ENCODE measurements at regions not wholly inside any gene's neighbourhood (a gene's known extent, or its start where the extent isn't known, plus 50 kb on each side); places are given as distances from the start of the nearest gene placed in this dataset.

DNA sequence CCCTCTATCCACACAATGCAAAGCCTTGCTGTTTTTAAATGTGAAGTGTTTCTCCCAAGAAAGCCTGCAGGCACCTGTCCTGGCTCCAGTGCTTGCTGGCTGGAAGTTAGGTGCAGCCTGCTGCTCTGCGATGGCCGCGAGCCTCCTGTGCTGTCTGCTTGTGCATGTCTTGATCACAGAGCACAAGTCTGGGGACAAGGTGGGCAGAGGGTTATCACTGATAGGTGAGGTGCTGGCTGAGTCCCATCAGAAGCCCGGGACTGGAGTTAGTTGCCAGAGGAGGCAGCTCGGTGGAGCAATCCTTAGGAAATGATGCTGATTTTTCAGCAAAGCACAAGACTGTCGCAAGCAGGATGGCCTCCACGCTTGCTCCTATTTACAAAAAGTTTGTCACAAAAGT, 137.8 kb upstream of the AJAP1 start:
- no peaks in the 10 kb centered on the region for H4K20me1 ChIP-seq (ENCODE audit: control insufficient read depth, insufficient read depth, low read depth, low read length)
- H3K4me3 ChIP-seq (ENCODE audit: low read length) = no peak overlapping the region
- no peaks in the 10 kb centered on the region for H3K27me3 ChIP-seq (ENCODE audit: control insufficient read depth, low read length)
- no peaks in the 10 kb centered on the region for H3K9me2 ChIP-seq (replicated peaks; ENCODE audit: control insufficient read depth, low read length)
- no peaks in the 10 kb centered on the region for H3F3A ChIP-seq (ENCODE audit: control insufficient read depth, insufficient read depth)
- TF ChIP-seq, protein P1, sequence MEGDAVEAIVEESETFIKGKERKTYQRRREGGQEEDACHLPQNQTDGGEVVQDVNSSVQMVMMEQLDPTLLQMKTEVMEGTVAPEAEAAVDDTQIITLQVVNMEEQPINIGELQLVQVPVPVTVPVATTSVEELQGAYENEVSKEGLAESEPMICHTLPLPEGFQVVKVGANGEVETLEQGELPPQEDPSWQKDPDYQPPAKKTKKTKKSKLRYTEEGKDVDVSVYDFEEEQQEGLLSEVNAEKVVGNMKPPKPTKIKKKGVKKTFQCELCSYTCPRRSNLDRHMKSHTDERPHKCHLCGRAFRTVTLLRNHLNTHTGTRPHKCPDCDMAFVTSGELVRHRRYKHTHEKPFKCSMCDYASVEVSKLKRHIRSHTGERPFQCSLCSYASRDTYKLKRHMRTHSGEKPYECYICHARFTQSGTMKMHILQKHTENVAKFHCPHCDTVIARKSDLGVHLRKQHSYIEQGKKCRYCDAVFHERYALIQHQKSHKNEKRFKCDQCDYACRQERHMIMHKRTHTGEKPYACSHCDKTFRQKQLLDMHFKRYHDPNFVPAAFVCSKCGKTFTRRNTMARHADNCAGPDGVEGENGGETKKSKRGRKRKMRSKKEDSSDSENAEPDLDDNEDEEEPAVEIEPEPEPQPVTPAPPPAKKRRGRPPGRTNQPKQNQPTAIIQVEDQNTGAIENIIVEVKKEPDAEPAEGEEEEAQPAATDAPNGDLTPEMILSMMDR (IDR thresholded peaks at IDR 0.05; ENCODE audit: low read depth, low read length, poor library complexity, severe bottlenecking) = no peak
- no peak for TF ChIP-seq EZH2phosphoT487 (IDR thresholded peaks at IDR 0.05; ENCODE audit: borderline replicate concordance, low read length)
- H3K79me2 ChIP-seq (ENCODE audit: control insufficient read depth, low read length) = no peaks in the 10 kb centered on the region
- no peaks in the 10 kb centered on the region for H3K9me3 ChIP-seq (ENCODE audit: control insufficient read depth, insufficient read depth, low read length)
- no peak overlapping the region for H3K27ac ChIP-seq (ENCODE audit: low read depth, low read length)
- no peak overlapping the region for H3K4me2 ChIP-seq (ENCODE audit: low read length)
- no peaks in the 10 kb centered on the region for H3K4me1 ChIP-seq (ENCODE audit: control insufficient read depth, low read length)
- no peaks in the 10 kb centered on the region for H3K36me3 ChIP-seq (ENCODE audit: control insufficient read depth, low read length)

- Histone ChIP-seq H3K9me2 (replicated peaks; ENCODE audit: control insufficient read depth, low read length) (no peaks in the 10 kb centered on the region), H3K79me2 (ENCODE audit: control insufficient read depth, low read length) (no peaks in the 10 kb centered on the region), H3K36me3 (ENCODE audit: control insufficient read depth, low read length) (no peaks in the 10 kb centered on the region), H3K4me3 (ENCODE audit: low read length) (no peak overlapping the region), H3K4me2 (ENCODE audit: low read length) (no peak overlapping the region), H3K4me1 (ENCODE audit: control insufficient read depth, low read length) (no peaks in the 10 kb centered on the region), H3F3A (ENCODE audit: control insufficient read depth, insufficient read depth) (no peaks in the 10 kb centered on the region), H3K9me3 (ENCODE audit: control insufficient read depth, insufficient read depth, low read length) (no peaks in the 10 kb centered on the region), H4K20me1 (ENCODE audit: control insufficient read depth, insufficient read depth, low read depth, low read length) (no peaks in the 10 kb centered on the region), H3K27ac (ENCODE audit: low read depth, low read length) (no peak overlapping the region), H3K27me3 (ENCODE audit: control insufficient read depth, low read length) (no peaks in the 10 kb centered on the region)
- TF ChIP-seq EZH2phosphoT487 (IDR thresholded peaks at IDR 0.05; ENCODE audit: borderline replicate concordance, low read length) = no peak
- TF ChIP-seq, protein P1 (IDR thresholded peaks at IDR 0.05; ENCODE audit: low read depth, low read length, poor library complexity, severe bottlenecking) = no peak
These were observed 137.0 kb upstream of the AJAP1 start for GRCh38 chr1:4517186-4517954.

GRCh38 chr1:4518621-4519020, 135.8 kb upstream of the AJAP1 start:
- TF ChIP-seq EZH2phosphoT487 (IDR thresholded peaks at IDR 0.05; ENCODE audit: borderline replicate concordance, low read length) = no peak
- TF ChIP-seq, protein P1 (IDR thresholded peaks at IDR 0.05; ENCODE audit: low read depth, low read length, poor library complexity, severe bottlenecking) = no peak
- no peaks in the 10 kb centered on the region for H4K20me1 ChIP-seq (ENCODE audit: control insufficient read depth, insufficient read depth, low read depth, low read length)
- H3K4me2 ChIP-seq (ENCODE audit: low read length) = no peak overlapping the region
- H3K4me3 ChIP-seq (ENCODE audit: low read length) = no peak overlapping the region
- H3F3A ChIP-seq (ENCODE audit: control insufficient read depth, insufficient read depth) = no peaks in the 10 kb centered on the region
- H3K9me2 ChIP-seq (replicated peaks; ENCODE audit: control insufficient read depth, low read length) = no peaks in the 10 kb centered on the region
- no peaks in the 10 kb centered on the region for H3K4me1 ChIP-seq (ENCODE audit: control insufficient read depth, low read length)
- no peaks in the 10 kb centered on the region for H3K79me2 ChIP-seq (ENCODE audit: control insufficient read depth, low read length)
- no peak overlapping the region for H3K27ac ChIP-seq (ENCODE audit: low read depth, low read length)
- H3K36me3 ChIP-seq (ENCODE audit: control insufficient read depth, low read length) = no peaks in the 10 kb centered on the region
- H3K9me3 ChIP-seq (ENCODE audit: control insufficient read depth, insufficient read depth, low read length) = no peaks in the 10 kb centered on the region
- H3K27me3 ChIP-seq (ENCODE audit: control insufficient read depth, low read length) = no peaks in the 10 kb centered on the region

Data from DOHH2 (cell line).